Stimulated activated CD8-positive, alpha-beta memory T cell treated with anti-CD3 and anti-CD28 coated beads, Interleukin-7, amount 100 ng/mL, for 48 hours (primary cell): ENCODE measurements at regions not wholly inside any gene's neighbourhood (a gene's known extent, or its start where the extent isn't known, plus 50 kb on each side); places are given as distances from the start of the nearest gene placed in this dataset.

Source experiments
- DNase-seq, 2 donors: peaks; one replicate each; pipeline ENCODE4 v3.0.0-alpha.2; 2020; ENCODE audit warnings: low read depth in 1 of 2; ENCODE audit errors: extremely low read depth in 1 of 2

- no peak for DNase-seq
Observed at GRCh38 chr9:126151031-126151685, 175.5 kb upstream of the MVB12B start.

- no peak for DNase-seq
Observed at GRCh38 chr9:126151686-126152134, 174.9 kb upstream of the MVB12B start.

GRCh38 chr9:126152622-126153362 lies 173.8 kb upstream of the MVB12B start:
- no peak for DNase-seq

- no peak for DNase-seq
Observed at GRCh38 chr9:126153382-126153781, 173.2 kb upstream of the MVB12B start.

- DNase-seq = no peak
Observed at GRCh38 chr9:126154182-126154827, 172.3 kb upstream of the MVB12B start.

GRCh38 chr9:126154869-126155268 lies 171.8 kb upstream of the MVB12B start:
- DNase-seq = no peak

GRCh38 chr9:126155756-126156664 lies 170.6 kb upstream of the MVB12B start:
- no peak for DNase-seq

GRCh38 chr9:126156898-126157297 lies 169.7 kb upstream of the MVB12B start:
- no peak for DNase-seq

GRCh38 chr9:126157423-126157822 lies 169.2 kb upstream of the MVB12B start:
- DNase-seq = no peak

- DNase-seq = no peak
Observed at GRCh38 chr9:126157826-126158587, 168.6 kb upstream of the MVB12B start.

GRCh38 chr9:126158588-126159429 lies 167.8 kb upstream of the MVB12B start:
- DNase-seq = no peak

GRCh38 chr9:126159430-126160060 lies 167.1 kb upstream of the MVB12B start:
- DNase-seq = no peak

- no peak for DNase-seq
Observed at GRCh38 chr9:126160067-126160853, 166.4 kb upstream of the MVB12B start.

GRCh38 chr9:126160854-126161329 lies 165.7 kb upstream of the MVB12B start:
- DNase-seq = no peak

- no peak for DNase-seq
Observed at GRCh38 chr9:126162611-126163381, 163.8 kb upstream of the MVB12B start.

- no peak for DNase-seq
Observed at GRCh38 chr9:126164796-126165525, 161.7 kb upstream of the MVB12B start.
